Mesothelial cell of epicardium (in vitro differentiated cells): ENCODE measurements at regions not wholly inside any gene's neighbourhood (a gene's known extent, or its start where the extent isn't known, plus 50 kb on each side); places are given as distances from the start of the nearest gene placed in this dataset.

Experiments
- DNase-seq, 2 experiments: peaks; one replicate each; pipeline ENCODE4 v3.0.0; 2021; ENCODE audit warnings: low spot score in 2 of 2; ENCODE audit not compliant: unreplicated experiment in 2 of 2
- H3K27ac Mint-ChIP-seq: 2 replicates; pipeline ENCODE4 v1.8.0; 2021; ENCODE audit warnings: mixed read lengths
- H3K27me3 Mint-ChIP-seq: 2 replicates; pipeline ENCODE4 v1.8.0; 2021; ENCODE audit warnings: low read depth, mixed read lengths
- H3K36me3 Mint-ChIP-seq: 2 replicates; pipeline ENCODE4 v1.8.0; 2021; ENCODE audit warnings: mixed read lengths
- H3K4me1 Mint-ChIP-seq: 2 replicates; pipeline ENCODE4 v1.8.0; 2021; ENCODE audit warnings: mixed read lengths
- H3K4me3 Mint-ChIP-seq: 2 replicates; pipeline ENCODE4 v1.8.0; 2021; ENCODE audit warnings: mild to moderate bottlenecking, moderate library complexity, mixed read lengths
- H3K9me3 Mint-ChIP-seq: 2 replicates; pipeline ENCODE4 v1.8.0; 2021; ENCODE audit warnings: mixed read lengths
- CTCF ChIP-seq: fragments of 200-600 bp; sonication (generic); IDR thresholded peaks from one replicate; pipeline ENCODE4 v1.5.0; 2021; ENCODE audit warnings: antibody characterized with exemption; ENCODE audit not compliant: unreplicated experiment

- peaks cover 8% of the 10 kb centered on the region for H3K4me1 Mint-ChIP-seq
- DNase-seq: no peak
- TF ChIP-seq CTCF: no peak
- H3K27me3 Mint-ChIP-seq: no peaks in the 10 kb centered on the region
- H3K9me3 Mint-ChIP-seq: peaks cover 3% of the 10 kb centered on the region
- H3K27ac Mint-ChIP-seq: no peak overlapping the region
- H3K36me3 Mint-ChIP-seq: no peaks in the 10 kb centered on the region
- no peak overlapping the region for H3K4me3 Mint-ChIP-seq
Observed at GRCh38 chr12:13591059-13591458, 390.3 kb downstream of the GRIN2B start.

DNA sequence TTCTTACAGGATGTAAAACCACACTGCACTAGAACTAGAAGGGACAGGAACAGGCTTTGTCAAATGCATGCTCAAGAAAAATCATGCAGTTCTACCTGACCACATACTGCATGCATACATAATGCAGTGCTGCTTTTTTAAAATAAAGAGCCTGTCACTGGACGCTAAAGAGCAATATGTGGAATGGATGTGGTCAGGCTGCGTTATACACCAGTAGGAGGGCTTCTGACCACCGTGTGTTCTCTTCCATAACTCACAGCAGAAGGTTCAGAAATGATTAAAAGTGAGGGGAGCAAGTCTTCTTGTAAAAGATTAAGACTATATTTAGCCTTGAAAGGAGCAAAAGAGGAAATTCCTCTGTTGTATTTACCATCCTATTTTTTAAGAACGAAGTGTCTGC, 392.0 kb downstream of the EMP1 start:
- H3K36me3 Mint-ChIP-seq: no peaks in the 10 kb centered on the region
- H3K4me1 Mint-ChIP-seq: peaks cover 8% of the 10 kb centered on the region
- H3K27ac Mint-ChIP-seq: no peak overlapping the region
- no peak for DNase-seq
- TF ChIP-seq CTCF: no peak
- peaks cover 4% of the 10 kb centered on the region for H3K27me3 Mint-ChIP-seq
- H3K4me3 Mint-ChIP-seq: no peak overlapping the region
- peaks cover 3% of the 10 kb centered on the region for H3K9me3 Mint-ChIP-seq

DNA sequence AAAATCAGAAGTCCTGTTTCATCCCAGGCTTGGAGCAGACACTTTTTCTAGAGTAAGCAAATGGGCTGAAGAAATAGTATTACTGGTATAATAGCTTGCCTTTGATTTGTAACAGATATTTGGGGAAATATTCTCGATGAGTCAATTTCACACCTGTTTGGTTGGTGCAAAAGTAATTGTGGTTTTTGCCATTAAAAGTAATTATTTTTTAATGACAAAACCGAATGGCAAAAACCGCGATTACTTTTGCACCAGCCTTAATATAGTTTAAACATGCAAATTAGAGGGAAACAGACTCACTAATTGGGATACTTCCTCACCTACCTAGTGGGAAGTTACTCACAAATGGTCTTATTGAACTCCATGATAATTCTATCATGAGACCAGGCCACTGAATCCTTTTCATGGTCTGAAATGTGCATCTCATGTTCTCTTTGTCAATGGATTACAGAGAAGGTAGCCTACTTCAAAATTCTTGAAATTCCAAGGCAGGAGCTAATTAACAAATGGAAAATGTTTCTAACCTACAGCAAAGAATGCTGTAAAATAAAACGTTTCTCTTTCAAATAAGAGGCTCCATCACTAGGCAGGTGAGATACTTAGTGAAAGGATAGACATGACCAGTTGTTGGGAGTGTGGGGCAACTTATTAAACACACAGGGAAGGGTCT, 391.3 kb downstream of the EMP1 start:
- DNase-seq: no peak
- no peaks in the 10 kb centered on the region for H3K36me3 Mint-ChIP-seq
- peaks cover 8% of the 10 kb centered on the region for H3K27me3 Mint-ChIP-seq
- H3K4me3 Mint-ChIP-seq: no peak overlapping the region
- peaks cover 3% of the 10 kb centered on the region for H3K9me3 Mint-ChIP-seq
- H3K27ac Mint-ChIP-seq: no peak overlapping the region
- TF ChIP-seq CTCF: no peak
- H3K4me1 Mint-ChIP-seq: peaks cover 8% of the 10 kb centered on the region

GRCh38 chr12:13586361-13586760, 389.8 kb downstream of the EMP1 start:
- peaks cover 8% of the 10 kb centered on the region for H3K4me1 Mint-ChIP-seq
- TF ChIP-seq CTCF: no peak
- H3K27me3 Mint-ChIP-seq: peaks cover 8% of the 10 kb centered on the region
- no peak for DNase-seq
- H3K27ac Mint-ChIP-seq: no peak overlapping the region
- no peak overlapping the region for H3K4me3 Mint-ChIP-seq
- H3K9me3 Mint-ChIP-seq: peaks cover 3% of the 10 kb centered on the region
- no peaks in the 10 kb centered on the region for H3K36me3 Mint-ChIP-seq

DNA sequence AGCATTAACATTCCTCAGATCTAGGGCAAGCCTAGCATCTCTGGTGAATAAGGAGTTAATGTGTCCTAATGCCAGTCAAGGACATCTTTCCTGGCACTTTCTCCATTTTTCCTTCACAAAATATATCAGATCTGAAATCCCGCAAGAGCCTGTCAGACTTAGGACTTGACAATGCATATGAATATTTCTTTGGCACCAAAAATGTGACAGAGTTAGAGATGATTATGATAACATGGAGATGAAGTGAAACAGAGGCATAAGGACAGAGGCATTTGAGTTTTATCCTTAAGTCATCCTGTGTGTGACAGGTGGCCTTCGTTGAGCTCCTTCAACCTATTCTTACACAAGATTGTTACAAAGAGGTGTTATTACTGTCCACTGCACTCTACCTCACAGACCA, 388.0 kb downstream of the EMP1 start:
- no peak for TF ChIP-seq CTCF
- no peak overlapping the region for H3K27ac Mint-ChIP-seq
- H3K9me3 Mint-ChIP-seq: peaks cover 3% of the 10 kb centered on the region
- H3K4me3 Mint-ChIP-seq: no peak overlapping the region
- no peak for DNase-seq
- peaks cover 8% of the 10 kb centered on the region for H3K27me3 Mint-ChIP-seq
- no peaks in the 10 kb centered on the region for H3K36me3 Mint-ChIP-seq
- peaks cover 8% of the 10 kb centered on the region for H3K4me1 Mint-ChIP-seq

DNA sequence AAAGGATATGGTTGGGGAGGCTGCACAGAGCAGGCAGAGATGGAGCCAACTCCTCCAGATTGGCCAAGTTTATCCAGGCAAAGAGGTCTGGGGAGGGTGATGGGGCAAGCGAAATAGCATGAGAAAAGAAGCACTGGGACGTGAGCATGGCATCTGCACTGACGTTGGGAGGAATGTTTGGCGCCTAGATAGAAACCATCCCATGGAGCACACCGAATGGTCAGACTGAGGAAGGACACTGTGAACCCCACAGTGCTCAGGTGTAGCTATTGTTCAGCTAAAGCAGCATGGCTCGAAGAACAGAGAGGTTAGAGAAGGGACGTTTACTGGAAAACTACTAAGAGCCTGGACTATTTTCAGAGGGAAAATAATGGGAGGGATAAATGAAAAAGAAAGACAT, 387.1 kb downstream of the EMP1 start:
- no peak for TF ChIP-seq CTCF

More for the DNA sequence above, 387.1 kb downstream of the EMP1 start:
- H3K9me3 Mint-ChIP-seq: peaks cover 3% of the 10 kb centered on the region
- H3K27me3 Mint-ChIP-seq: peaks cover 8% of the 10 kb centered on the region
- H3K4me1 Mint-ChIP-seq: peaks cover 7% of the 10 kb centered on the region
- DNase-seq: no peak
- H3K4me3 Mint-ChIP-seq: no peak overlapping the region
- no peak overlapping the region for H3K27ac Mint-ChIP-seq
- no peaks in the 10 kb centered on the region for H3K36me3 Mint-ChIP-seq
